Upper lobe of left lung (tissue), 6 donors: ENCODE measurements at regions not wholly inside any gene's neighbourhood (a gene's known extent, or its start where the extent isn't known, plus 50 kb on each side); places are given as distances from the start of the nearest gene placed in this dataset.
"Not testable (repeated sequence)": the region's sequence is repeated elsewhere in the genome, so short reads cannot be mapped to it uniquely, and the experiment has no call there.

Experiments used
- ATAC-seq, 2 donors: fragments of 200-7000 bp; cut with Tn5 transposase; one replicate each; pipeline ENCODE4 v1.9.1; 2022; ENCODE audit warnings: mild to moderate bottlenecking in 2 of 2, moderate library complexity in 2 of 2; ENCODE audit not compliant: low FRiP score in 2 of 2
- DNase-seq, 2 donors: peaks; one replicate each; pipeline ENCODE4 v3.0.0-alpha.2; 2019 to 2020
- H3K27ac ChIP-seq, 4 donors: fragments of 200-600 bp; sonication (generic); one replicate each; pipeline ENCODE4 v1.5.1; 2016 to 2019
- H3K27me3 ChIP-seq, 4 donors: fragments of 200-600 bp; sonication (generic); one replicate each; pipeline ENCODE4 v1.5.1; 2017 to 2019
- H3K36me3 ChIP-seq, 4 donors: fragments of 200-600 bp; sonication (generic); one replicate each; pipeline ENCODE4 v1.5.1; 2016 to 2019
- H3K4me1 ChIP-seq, 4 donors: fragments of 200-600 bp; sonication (generic); one replicate each; pipeline ENCODE4 v1.5.1; 2018 to 2019
- H3K4me3 ChIP-seq, 4 donors: fragments of 200-600 bp; sonication (generic); one replicate each; pipeline ENCODE4 v1.5.1; 2017 to 2019; ENCODE audit warnings: mild to moderate bottlenecking in 2 of 4, moderate library complexity in 1 of 4
- H3K9me3 ChIP-seq, 4 donors: fragments of 200-600 bp; sonication (generic); one replicate each; pipeline ENCODE4 v1.5.1; 2018 to 2019
- EP300 ChIP-seq, 4 donors: sonication (generic); formaldehyde crosslinking; IDR thresholded peaks; one replicate each; pipeline ENCODE4 v1.5.1; 2017; ENCODE audit warnings: antibody characterized with exemption in 4 of 4, control low read depth in 2 of 4
- POLR2A ChIP-seq, 4 donors: fragments of 450-650 bp; IDR thresholded peaks; one replicate each; pipeline ENCODE4 v1.5.1; 2016 to 2017; ENCODE audit warnings: antibody characterized with exemption in 4 of 4, mild to moderate bottlenecking in 2 of 4
- POLR2AphosphoS5 ChIP-seq, 2 donors: sonication (generic); formaldehyde crosslinking; IDR thresholded peaks; one replicate each; pipeline ENCODE4 v1.5.1; 2017; ENCODE audit warnings: antibody characterized with exemption in 2 of 2
- WGBS, 2 donors: methylation state at CpG; one replicate each; pipeline ENCODE4 v1.1.5; 2017 to 2018; 5-methylcytosine and 5-hydroxymethylcytosine counted together
- TF ChIP-seq, protein P1 (sequence below), 6 experiments: fragments of 450-650 bp in 4 of 6; fragments of 200-600 bp in 2 of 6; sonication (generic) in 2 of 6; IDR thresholded peaks; one replicate each; pipeline ENCODE4 v1.5.1; 2016 to 2019; ENCODE audit warnings: antibody characterized with exemption in 6 of 6
- donor health status: DM: no; HTN: no; CAD: no; lungs with moderate emphysema.
- donor health status: DM: no; HTN: yes; CAD: no; lungs with severe emphysema.

DNA sequence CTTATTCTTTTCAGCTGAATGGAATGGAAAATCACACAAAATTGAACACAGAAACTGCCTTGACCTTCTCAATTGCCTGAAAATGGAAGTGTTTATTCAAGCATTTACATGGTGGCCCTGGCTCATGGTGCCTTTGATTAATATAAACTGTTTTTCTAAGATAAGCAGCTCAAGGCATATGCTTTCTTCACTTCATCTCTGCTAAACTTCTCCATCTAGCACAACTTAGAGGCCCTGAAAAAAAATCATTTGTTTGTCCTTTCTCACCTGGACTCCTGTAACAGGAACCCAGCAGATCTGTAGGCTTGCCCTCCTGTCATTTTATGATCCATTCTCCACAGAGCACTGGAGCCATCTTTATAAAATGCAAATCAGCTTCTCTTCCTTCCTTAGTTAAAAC lies 117.5 kb upstream of the KRR1 start:
- TF ChIP-seq, protein P1, sequence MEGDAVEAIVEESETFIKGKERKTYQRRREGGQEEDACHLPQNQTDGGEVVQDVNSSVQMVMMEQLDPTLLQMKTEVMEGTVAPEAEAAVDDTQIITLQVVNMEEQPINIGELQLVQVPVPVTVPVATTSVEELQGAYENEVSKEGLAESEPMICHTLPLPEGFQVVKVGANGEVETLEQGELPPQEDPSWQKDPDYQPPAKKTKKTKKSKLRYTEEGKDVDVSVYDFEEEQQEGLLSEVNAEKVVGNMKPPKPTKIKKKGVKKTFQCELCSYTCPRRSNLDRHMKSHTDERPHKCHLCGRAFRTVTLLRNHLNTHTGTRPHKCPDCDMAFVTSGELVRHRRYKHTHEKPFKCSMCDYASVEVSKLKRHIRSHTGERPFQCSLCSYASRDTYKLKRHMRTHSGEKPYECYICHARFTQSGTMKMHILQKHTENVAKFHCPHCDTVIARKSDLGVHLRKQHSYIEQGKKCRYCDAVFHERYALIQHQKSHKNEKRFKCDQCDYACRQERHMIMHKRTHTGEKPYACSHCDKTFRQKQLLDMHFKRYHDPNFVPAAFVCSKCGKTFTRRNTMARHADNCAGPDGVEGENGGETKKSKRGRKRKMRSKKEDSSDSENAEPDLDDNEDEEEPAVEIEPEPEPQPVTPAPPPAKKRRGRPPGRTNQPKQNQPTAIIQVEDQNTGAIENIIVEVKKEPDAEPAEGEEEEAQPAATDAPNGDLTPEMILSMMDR (IDR thresholded peaks at IDR 0.05): no peak
- TF ChIP-seq EP300 (IDR thresholded peaks at IDR 0.05) (no peak), POLR2A (IDR thresholded peaks at IDR 0.05) (no peak), POLR2AphosphoS5 (IDR thresholded peaks at IDR 0.05) (no peak)

DNA sequence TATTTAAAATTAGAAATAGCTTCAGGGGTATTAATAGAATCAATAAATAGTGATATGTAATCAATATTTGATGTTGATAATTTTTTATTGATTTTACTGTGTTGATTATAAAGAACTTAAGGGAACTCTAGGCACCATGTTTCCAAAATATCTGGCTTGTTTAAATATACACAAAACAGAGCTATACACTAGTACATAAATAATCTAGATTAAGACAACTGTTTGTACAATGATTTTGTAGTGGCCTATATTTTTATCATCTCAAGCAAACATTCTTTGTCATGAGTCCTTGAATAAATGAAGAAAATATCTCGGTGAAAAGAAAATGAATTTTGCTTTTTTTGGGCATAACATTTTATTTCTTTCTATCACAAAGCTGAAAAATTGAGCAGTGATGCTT lies 117.1 kb upstream of the KRR1 start:
- ATAC-seq (no peak), DNase-seq (no peak)
- no peak overlapping the region for H3K27ac ChIP-seq
- 74 to 78% methylated on average over 1 of the region's 1 CpG for WGBS, 2 donors
- TF ChIP-seq, protein P1 (IDR thresholded peaks at IDR 0.05): no peak
- no peak for TF ChIP-seq EP300 (IDR thresholded peaks at IDR 0.05)
- no peak for TF ChIP-seq POLR2A (IDR thresholded peaks at IDR 0.05)
- TF ChIP-seq POLR2AphosphoS5 (IDR thresholded peaks at IDR 0.05): no peak
- H3K9me3 ChIP-seq: no peaks in the 10 kb centered on the region
- H3K36me3 ChIP-seq: no peaks in the 10 kb centered on the region
- H3K4me3 ChIP-seq: no peak overlapping the region
- no peaks in the 10 kb centered on the region for H3K4me1 ChIP-seq
- H3K27me3 ChIP-seq: no peaks in the 10 kb centered on the region

More for the DNA sequence above, 117.5 kb upstream of the KRR1 start:
- no peak overlapping the region for H3K4me3 ChIP-seq
- DNase-seq: no peak
- H3K4me1 ChIP-seq: no peaks in the 10 kb centered on the region
- no peaks in the 10 kb centered on the region for H3K27me3 ChIP-seq
- no peak for ATAC-seq
- no peak overlapping the region for H3K27ac ChIP-seq
- H3K9me3 ChIP-seq: no peaks in the 10 kb centered on the region
- H3K36me3 ChIP-seq: no peaks in the 10 kb centered on the region

DNA sequence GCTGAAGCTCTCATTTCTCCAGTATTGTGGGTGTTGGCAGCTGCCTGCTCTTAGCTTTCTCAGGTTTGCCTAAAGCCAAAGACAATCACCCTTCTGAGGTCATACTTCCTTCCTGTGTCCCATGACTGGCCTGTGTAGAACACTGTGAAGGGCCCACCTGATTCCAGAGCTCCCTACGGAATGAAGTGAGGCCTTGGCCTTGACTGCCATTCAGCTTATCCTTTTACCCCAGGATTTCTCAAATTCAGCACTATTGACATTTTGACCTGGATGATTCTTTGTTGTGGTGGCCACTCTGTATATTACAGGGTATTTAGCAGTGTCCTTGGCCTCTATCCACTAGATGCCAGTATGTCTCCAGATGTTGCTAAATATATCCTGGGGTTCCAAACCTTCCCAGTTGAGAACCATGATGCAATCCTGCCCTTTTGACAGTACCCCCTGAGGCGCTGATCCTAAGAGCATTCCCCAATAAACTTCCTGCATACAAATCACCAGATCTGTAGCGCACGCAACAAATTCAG lies 112.3 kb upstream of the KRR1 start:
- no peak for TF ChIP-seq POLR2AphosphoS5 (IDR thresholded peaks at IDR 0.05)
- TF ChIP-seq, protein P1 (IDR thresholded peaks at IDR 0.05): peak in 1 of 6 experiments; percentile 6
- no peak for ATAC-seq
- no peaks in the 10 kb centered on the region for H3K4me1 ChIP-seq

DNA sequence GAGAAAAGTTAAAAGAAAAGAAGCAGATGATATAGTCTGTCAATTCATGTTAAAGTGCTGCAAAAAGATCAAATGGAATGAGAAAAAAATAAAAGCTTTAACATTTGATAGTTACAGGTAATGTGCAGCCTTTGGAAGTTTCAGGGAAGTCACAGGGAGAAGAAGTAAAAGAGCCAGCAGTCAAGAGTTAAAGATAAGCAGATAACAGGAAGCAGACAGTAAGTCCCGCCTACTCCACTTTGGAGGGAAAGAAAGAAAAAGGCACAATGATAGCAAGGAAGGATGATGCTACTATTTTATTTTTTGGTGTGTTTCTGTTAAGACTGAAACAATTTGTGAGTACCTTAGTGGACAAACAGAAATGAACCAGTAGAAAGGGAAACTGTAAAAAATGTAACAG lies 111.1 kb upstream of the KRR1 start:
- Histone ChIP-seq H3K4me3 (no peak overlapping the region), H3K27me3 (no peaks in the 10 kb centered on the region), H3K9me3 (no peaks in the 10 kb centered on the region), H3K36me3 (no peaks in the 10 kb centered on the region), H3K4me1 (no peaks in the 10 kb centered on the region), H3K27ac (no peak overlapping the region)
- no peak for TF ChIP-seq POLR2A (IDR thresholded peaks at IDR 0.05)
- TF ChIP-seq POLR2AphosphoS5 (IDR thresholded peaks at IDR 0.05): no peak
- TF ChIP-seq EP300 (IDR thresholded peaks at IDR 0.05): no peak
- TF ChIP-seq, protein P1 (IDR thresholded peaks at IDR 0.05): no peak
- no peak for DNase-seq
- 91 to 94% methylated on average over 1 of the region's 1 CpG for WGBS, 2 donors
- no peak for ATAC-seq

More for the DNA sequence above, 112.3 kb upstream of the KRR1 start:
- Histone ChIP-seq H3K4me3 (no peak overlapping the region), H3K9me3 (no peaks in the 10 kb centered on the region), H3K36me3 (no peaks in the 10 kb centered on the region), H3K27me3 (no peaks in the 10 kb centered on the region), H3K27ac (no peak overlapping the region)
- WGBS, 2 donors: 58 to 62% methylated on average over 4 of the region's 4 CpGs
- no peak for DNase-seq

DNA sequence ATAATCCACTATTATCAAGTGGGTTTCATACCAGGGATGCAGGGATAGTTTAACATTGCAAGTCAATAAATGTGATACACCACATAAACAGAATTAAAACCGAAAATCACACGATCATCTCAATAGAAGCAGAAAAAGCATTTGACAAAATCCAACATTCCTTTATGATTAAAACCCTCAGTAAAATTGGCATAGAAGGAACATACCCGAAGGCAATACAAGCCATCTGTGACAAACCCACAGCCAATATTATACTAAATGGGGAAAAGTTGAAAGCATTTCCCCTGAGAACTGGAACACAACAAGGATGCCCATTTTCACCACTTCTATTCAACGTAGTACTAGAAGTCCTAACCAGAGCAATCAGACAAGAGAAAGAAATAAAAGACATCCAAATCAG lies 103.0 kb upstream of the KRR1 start:
- 80 to 88% methylated on average over 4 of the region's 4 CpGs for WGBS, 2 donors
- H3K27ac ChIP-seq, H3K36me3 ChIP-seq, ATAC-seq, H3K4me3 ChIP-seq, H3K4me1 ChIP-seq, H3K9me3 ChIP-seq, H3K27me3 ChIP-seq, DNase-seq: not testable (repeated sequence)
